ENCODE measurements at regions not wholly inside any gene's neighbourhood (a gene's known extent, or its start where the extent isn't known, plus 50 kb on each side); places are given as distances from the start of the nearest gene placed in this dataset.
"Not testable (repeated sequence)": the region's sequence is repeated elsewhere in the genome, so short reads cannot be mapped to it uniquely, and the experiment has no call there.

DNA sequence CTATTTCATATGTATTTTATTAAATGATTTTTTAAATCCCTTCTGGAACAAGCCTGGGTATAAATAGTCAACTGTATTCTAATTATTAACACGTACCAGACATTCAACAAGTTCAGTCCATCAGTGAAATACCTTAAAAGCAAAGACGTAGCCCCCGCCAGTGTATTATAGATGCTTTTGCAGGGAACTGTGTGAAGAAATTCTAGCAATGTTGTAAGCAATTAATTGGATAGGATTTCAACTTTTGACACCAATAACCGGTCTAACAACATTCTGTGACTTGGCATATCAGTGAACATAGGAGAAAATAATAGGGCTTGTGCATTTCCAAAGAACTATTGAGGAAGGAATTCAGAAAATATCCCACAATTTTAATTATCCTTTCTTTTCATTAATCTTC lies 67.2 kb upstream of the TGFBR2 start:
- H3K4me3 ChIP-seq (ENCODE audit: low read depth, poor library complexity, severe bottlenecking), result no peak overlapping the region
- WGBS, 2 donors, result 42 to 45% methylated on average over 4 of the region's 4 CpGs
- intact Hi-C loops (cut with DNase I; ENCODE audit: low total_unique reads), result no loop called here
- TF ChIP-seq, protein P1, sequence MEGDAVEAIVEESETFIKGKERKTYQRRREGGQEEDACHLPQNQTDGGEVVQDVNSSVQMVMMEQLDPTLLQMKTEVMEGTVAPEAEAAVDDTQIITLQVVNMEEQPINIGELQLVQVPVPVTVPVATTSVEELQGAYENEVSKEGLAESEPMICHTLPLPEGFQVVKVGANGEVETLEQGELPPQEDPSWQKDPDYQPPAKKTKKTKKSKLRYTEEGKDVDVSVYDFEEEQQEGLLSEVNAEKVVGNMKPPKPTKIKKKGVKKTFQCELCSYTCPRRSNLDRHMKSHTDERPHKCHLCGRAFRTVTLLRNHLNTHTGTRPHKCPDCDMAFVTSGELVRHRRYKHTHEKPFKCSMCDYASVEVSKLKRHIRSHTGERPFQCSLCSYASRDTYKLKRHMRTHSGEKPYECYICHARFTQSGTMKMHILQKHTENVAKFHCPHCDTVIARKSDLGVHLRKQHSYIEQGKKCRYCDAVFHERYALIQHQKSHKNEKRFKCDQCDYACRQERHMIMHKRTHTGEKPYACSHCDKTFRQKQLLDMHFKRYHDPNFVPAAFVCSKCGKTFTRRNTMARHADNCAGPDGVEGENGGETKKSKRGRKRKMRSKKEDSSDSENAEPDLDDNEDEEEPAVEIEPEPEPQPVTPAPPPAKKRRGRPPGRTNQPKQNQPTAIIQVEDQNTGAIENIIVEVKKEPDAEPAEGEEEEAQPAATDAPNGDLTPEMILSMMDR (IDR thresholded peaks at IDR 0.05), result no peak
- no peak for TF ChIP-seq POLR2A (IDR thresholded peaks at IDR 0.05)
- no peak for DNase-seq (ENCODE audit: low spot score in 2 of 2)

GRCh38 chr3:30539772-30540171 lies 66.6 kb upstream of the TGFBR2 start:
- TF ChIP-seq POLR2A (IDR thresholded peaks at IDR 0.05), result no peak
- TF ChIP-seq, protein P1 (IDR thresholded peaks at IDR 0.05), result no peak
- intact Hi-C loops (cut with DNase I; ENCODE audit: low total_unique reads), result no loop called here
- no peak for DNase-seq (ENCODE audit: low spot score in 2 of 2)
- H3K4me3 ChIP-seq (ENCODE audit: low read depth, poor library complexity, severe bottlenecking), result no peak overlapping the region
- 47 to 55% methylated on average over 1 of the region's 1 CpG for WGBS, 2 donors

GRCh38 chr3:30541156-30541555 lies 65.2 kb upstream of the TGFBR2 start:
- DNase-seq (ENCODE audit: low spot score in 2 of 2); intact Hi-C loops (cut with DNase I; ENCODE audit: low total_unique reads): not testable (repeated sequence)

DNA sequence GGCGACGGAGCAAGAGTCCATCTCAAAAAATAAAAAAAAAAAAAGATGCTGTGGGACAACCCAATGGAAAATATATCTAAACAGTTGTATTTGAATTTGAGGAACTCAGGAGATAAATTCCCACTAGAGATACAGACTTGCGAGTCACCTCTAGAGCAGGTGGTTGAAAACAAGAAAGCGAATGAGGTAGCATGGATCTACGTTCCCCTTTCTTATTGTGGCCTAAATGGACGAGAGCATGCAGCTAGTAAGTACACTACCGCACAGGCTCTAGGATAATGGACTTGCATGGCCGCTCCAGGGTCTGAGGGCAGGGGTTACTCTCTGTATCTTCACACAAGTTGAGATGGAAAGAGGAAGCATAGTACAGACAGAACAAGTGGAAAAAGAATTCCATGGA lies 63.5 kb upstream of the TGFBR2 start:
- intact Hi-C loops (cut with DNase I; ENCODE audit: low total_unique reads), result no loop called here
- H3K4me3 ChIP-seq (ENCODE audit: low read depth, poor library complexity, severe bottlenecking), result no peak overlapping the region
- no peak for TF ChIP-seq POLR2A (IDR thresholded peaks at IDR 0.05)
- TF ChIP-seq, protein P1 (IDR thresholded peaks at IDR 0.05), result no peak
- 95 to 98% methylated on average over 8 of the region's 8 CpGs for WGBS, 2 donors
- DNase-seq (ENCODE audit: low spot score in 2 of 2), result no peak

More at GRCh38 chr3:30541156-30541555, 65.2 kb upstream of the TGFBR2 start:
- H3K4me3 ChIP-seq (ENCODE audit: low read depth, poor library complexity, severe bottlenecking), result not testable (repeated sequence)

GRCh38 chr3:30544812-30545211 lies 61.6 kb upstream of the TGFBR2 start:
- 23 to 26% methylated on average over 3 of the region's 3 CpGs for WGBS, 2 donors
- TF ChIP-seq, protein P1 (IDR thresholded peaks at IDR 0.05), result no peak
- TF ChIP-seq POLR2A (IDR thresholded peaks at IDR 0.05), result no peak
- peak in 1 of 2 donors; percentile 61 for DNase-seq (ENCODE audit: low spot score in 2 of 2)
- intact Hi-C loops (cut with DNase I; ENCODE audit: low total_unique reads), result no loop called here
- no peak overlapping the region for H3K4me3 ChIP-seq (ENCODE audit: low read depth, poor library complexity, severe bottlenecking)

DNA sequence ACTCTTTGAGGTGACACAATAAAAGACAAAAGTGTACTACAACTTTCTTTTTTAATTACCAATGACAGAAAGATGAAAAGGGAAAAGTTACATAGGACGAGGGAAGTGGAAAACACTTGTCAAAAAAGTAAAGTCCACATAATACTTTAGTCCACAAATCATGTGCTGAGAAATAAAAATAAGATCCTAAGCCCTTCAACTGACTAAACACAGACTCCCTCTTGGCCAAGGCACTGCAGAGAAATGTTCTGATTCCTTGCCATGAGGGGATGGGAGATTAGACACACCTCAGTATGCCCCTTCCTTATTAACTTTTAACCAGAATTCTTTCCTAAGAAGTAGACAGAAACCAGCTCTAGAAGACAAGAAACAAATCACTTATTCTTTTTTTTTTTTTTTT lies 59.5 kb upstream of the TGFBR2 start:
- H3K4me3 ChIP-seq (ENCODE audit: low read depth, poor library complexity, severe bottlenecking), result no peak overlapping the region
- no peak for TF ChIP-seq POLR2A (IDR thresholded peaks at IDR 0.05)
- TF ChIP-seq, protein P1 (IDR thresholded peaks at IDR 0.05), result no peak
- WGBS, 2 donors, result 90 to 97% methylated on average over 1 of the region's 1 CpG
- intact Hi-C loops (cut with DNase I; ENCODE audit: low total_unique reads), result no loop called here
- DNase-seq (ENCODE audit: low spot score in 2 of 2), result no peak
